Mesenchymal stem cell (in vitro differentiated cells and primary cell): ENCODE measurements at regions not wholly inside any gene's neighbourhood (a gene's known extent, or its start where the extent isn't known, plus 50 kb on each side); places are given as distances from the start of the nearest gene placed in this dataset.

Source experiments
- DNase-seq: peaks from one replicate; pipeline ENCODE4 v3.0.0-alpha.2; 2013
- H2AFZ ChIP-seq: one replicate; pipeline ENCODE4 v1.6.1; 2013; ENCODE audit warnings: low read depth, mild to moderate bottlenecking, control low read depth, inconsistent platforms, low read length, moderate library complexity
- H2AK5ac ChIP-seq: 2 replicates; pipeline ENCODE4 v1.6.1; 2013; ENCODE audit warnings: low read length, moderate library complexity, mild to moderate bottlenecking, inconsistent platforms; ENCODE audit not compliant: severe bottlenecking
- H2BK120ac ChIP-seq: one replicate; pipeline ENCODE4 v1.6.1; 2013; ENCODE audit warnings: low read depth, mild to moderate bottlenecking, inconsistent platforms, low read length, moderate library complexity
- H2BK12ac ChIP-seq, 2 experiments: one replicate each; pipeline ENCODE4 v1.6.1; 2013; ENCODE audit warnings: inconsistent platforms in 2 of 2, low read length in 2 of 2, mild to moderate bottlenecking in 2 of 2, moderate library complexity in 2 of 2, control low read depth in 1 of 2
- H2BK15ac ChIP-seq: one replicate; pipeline ENCODE4 v1.6.1; 2013; ENCODE audit warnings: mild to moderate bottlenecking, low read depth, inconsistent platforms; ENCODE audit not compliant: poor library complexity, severe bottlenecking
- H2BK5ac ChIP-seq: 2 replicates; pipeline ENCODE4 v1.6.1; 2013; ENCODE audit warnings: low read depth, mild to moderate bottlenecking, low read length, control low read depth, inconsistent platforms; ENCODE audit not compliant: poor library complexity, severe bottlenecking
- H3K14ac ChIP-seq, 2 experiments: one replicate each; pipeline ENCODE4 v1.6.1; 2013; ENCODE audit warnings: inconsistent platforms in 2 of 2, low read length in 2 of 2, control low read depth in 1 of 2, mild to moderate bottlenecking in 1 of 2, moderate library complexity in 1 of 2
- H3K18ac ChIP-seq, 2 experiments: one replicate each; pipeline ENCODE4 v1.6.1; 2013; ENCODE audit warnings: inconsistent platforms in 2 of 2, low read length in 2 of 2, control low read depth in 1 of 2, low read depth in 1 of 2, mild to moderate bottlenecking in 1 of 2
- H3K23ac ChIP-seq, 2 experiments: one replicate each; pipeline ENCODE4 v1.6.1; 2013; ENCODE audit warnings: inconsistent platforms in 2 of 2, low read length in 2 of 2, mild to moderate bottlenecking in 2 of 2, moderate library complexity in 2 of 2, control low read depth in 1 of 2
- H3K27ac ChIP-seq: 2 replicates; pipeline ENCODE4 v1.5.1; 2013; ENCODE audit warnings: mild to moderate bottlenecking, moderate library complexity, low read length, control low read depth, inconsistent platforms; ENCODE audit not compliant: poor library complexity, severe bottlenecking
- H3K27me3 ChIP-seq, 2 experiments: 2 replicates each; pipeline versions ENCODE4 v1.6.1 to v1.7.0; 2013; ENCODE audit warnings: low read length in 2 of 2, mild to moderate bottlenecking in 2 of 2, moderate library complexity in 2 of 2, control low read depth in 1 of 2, inconsistent platforms in 1 of 2; ENCODE audit not compliant: control insufficient read depth in 1 of 2, insufficient read depth in 1 of 2
- H3K36me3 ChIP-seq, 2 experiments: 2 replicates each; pipeline versions ENCODE4 v1.6.1 to v1.7.0; 2013; ENCODE audit warnings: low read length in 2 of 2, control low read depth in 1 of 2, inconsistent platforms in 1 of 2, low read depth in 1 of 2, mild to moderate bottlenecking in 1 of 2; ENCODE audit not compliant: insufficient read depth in 2 of 2, control insufficient read depth in 1 of 2
- H3K4ac ChIP-seq, 2 experiments: one replicate each; pipeline ENCODE4 v1.6.1; 2013; ENCODE audit warnings: inconsistent platforms in 2 of 2, low read length in 2 of 2, mild to moderate bottlenecking in 2 of 2, moderate library complexity in 2 of 2, control low read depth in 1 of 2, low read depth in 1 of 2
- H3K4me1 ChIP-seq: 2 replicates; pipeline ENCODE4 v1.6.1; 2013; ENCODE audit warnings: low read depth, low read length, control low read depth; ENCODE audit not compliant: control insufficient read depth, insufficient read depth
- H3K4me2 ChIP-seq: 2 replicates; pipeline ENCODE4 v1.6.1; 2013; ENCODE audit warnings: low read length, mild to moderate bottlenecking, inconsistent platforms; ENCODE audit not compliant: poor library complexity, severe bottlenecking
- H3K4me3 ChIP-seq, 2 experiments: 2 replicates each; pipeline versions ENCODE4 v1.5.1 to v1.7.0; 2013; ENCODE audit warnings: low read length in 2 of 2, mild to moderate bottlenecking in 2 of 2, control low read depth in 1 of 2, low read depth in 1 of 2; ENCODE audit not compliant: insufficient read depth in 1 of 2
- H3K79me1 ChIP-seq: replicated peaks from 2 replicates; pipeline ENCODE4 v1.6.1; 2013; ENCODE audit warnings: mild to moderate bottlenecking, control low read depth, low read length, inconsistent platforms; ENCODE audit not compliant: poor library complexity, severe bottlenecking
- H3K9ac ChIP-seq: 2 replicates; pipeline ENCODE4 v1.7.0; 2013; ENCODE audit warnings: mild to moderate bottlenecking, low read length, moderate library complexity
- H3K9me3 ChIP-seq: 2 replicates; pipeline ENCODE4 v1.7.0; 2013; ENCODE audit warnings: mild to moderate bottlenecking, low read length; ENCODE audit not compliant: control insufficient read depth
- H4K8ac ChIP-seq: one replicate; pipeline ENCODE4 v1.6.1; 2013; ENCODE audit warnings: inconsistent platforms, mild to moderate bottlenecking, low read length, moderate library complexity
- H4K91ac ChIP-seq: one replicate; pipeline ENCODE4 v1.6.1; 2013; ENCODE audit warnings: mild to moderate bottlenecking, low read length, inconsistent platforms
- WGBS: methylation state at CpG from one replicate; pipeline ENCODE4 v1.1.7; 2013; ENCODE audit warnings: mixed read lengths; 5-methylcytosine and 5-hydroxymethylcytosine counted together

- no peak overlapping the region for H2AFZ ChIP-seq
- H4K91ac ChIP-seq = no peak overlapping the region
Measured at GRCh38 chr11:37298173-37298572, 700.1 kb upstream of the RAG2 start.

DNA sequence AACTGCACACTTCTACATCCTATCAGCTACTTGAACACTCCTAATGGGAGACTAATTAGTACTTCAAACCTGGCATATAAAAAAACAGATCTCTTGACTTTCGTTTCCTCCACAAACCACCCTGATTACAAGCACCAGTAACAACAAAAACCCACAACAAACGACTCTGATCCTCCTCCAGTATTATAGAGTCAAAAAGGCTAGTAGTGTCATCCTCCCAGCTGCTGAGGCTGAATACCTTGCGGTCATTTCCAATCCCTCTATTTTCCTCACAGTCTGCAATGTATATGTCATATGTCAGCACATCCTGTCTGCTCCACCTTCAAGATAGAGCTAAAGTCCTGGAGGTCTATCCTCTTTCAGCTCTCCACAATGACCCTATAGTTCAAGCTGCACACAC lies 688.9 kb upstream of the RAG2 start:
- H3K9me3 ChIP-seq = peaks cover 4% of the 10 kb centered on the region
- no peaks in the 10 kb centered on the region for H3K27me3 ChIP-seq
- H3K4me1 ChIP-seq = no peaks in the 10 kb centered on the region
- H3K4ac ChIP-seq = no peak overlapping the region
- WGBS = 72% methylated on average over 3 of the region's 3 CpGs
- H3K23ac ChIP-seq = no peak overlapping the region
- H3K18ac ChIP-seq = no peak overlapping the region
- no peak overlapping the region for H2BK120ac ChIP-seq
- H3K4me3 ChIP-seq = no peak overlapping the region
- no peak overlapping the region for H3K9ac ChIP-seq
- H2AFZ ChIP-seq = no peak overlapping the region
- no peak overlapping the region for H2BK15ac ChIP-seq
- H4K8ac ChIP-seq = no peak overlapping the region
- DNase-seq = no peak
- H2AK5ac ChIP-seq = no peak overlapping the region
- no peak overlapping the region for H2BK5ac ChIP-seq
- H3K79me1 ChIP-seq = no peaks in the 10 kb centered on the region
- no peak overlapping the region for H3K14ac ChIP-seq
- no peaks in the 10 kb centered on the region for H3K36me3 ChIP-seq
- no peak overlapping the region for H2BK12ac ChIP-seq
- no peak overlapping the region for H3K4me2 ChIP-seq
- no peak overlapping the region for H3K27ac ChIP-seq
- no peak overlapping the region for H4K91ac ChIP-seq

More at GRCh38 chr11:37298173-37298572, 700.1 kb upstream of the RAG2 start:
- no CpG with 5 or more reads among the region's 2 CpGs for WGBS
- H3K4me1 ChIP-seq = no peaks in the 10 kb centered on the region
- H3K4me2 ChIP-seq = no peak overlapping the region
- no peaks in the 10 kb centered on the region for H3K27me3 ChIP-seq
- no peak overlapping the region for H2BK15ac ChIP-seq
- no peak overlapping the region for H2AK5ac ChIP-seq
- no peak overlapping the region for H3K9ac ChIP-seq
- H3K4ac ChIP-seq = no peak overlapping the region
- no peak overlapping the region for H3K27ac ChIP-seq
- no peak overlapping the region for H2BK5ac ChIP-seq
- no peak overlapping the region for H3K14ac ChIP-seq
- H3K18ac ChIP-seq = no peak overlapping the region
- H3K36me3 ChIP-seq = no peaks in the 10 kb centered on the region
- DNase-seq = peak; percentile 43
- H3K4me3 ChIP-seq = no peak overlapping the region
- no peak overlapping the region for H2BK12ac ChIP-seq
- H3K79me1 ChIP-seq = no peaks in the 10 kb centered on the region
- no peak overlapping the region for H4K8ac ChIP-seq
- H3K23ac ChIP-seq = no peak overlapping the region
- H2BK120ac ChIP-seq = no peak overlapping the region
- H3K9me3 ChIP-seq = peaks cover 25% of the 10 kb centered on the region

- Histone ChIP-seq H3K36me3 (no peaks in the 10 kb centered on the region), H3K27me3 (no peaks in the 10 kb centered on the region), H4K8ac (no peak overlapping the region), H2BK15ac (no peak overlapping the region), H3K4me1 (no peaks in the 10 kb centered on the region), H2BK12ac (no peak overlapping the region), H3K4me2 (no peak overlapping the region), H3K14ac (no peak overlapping the region), H4K91ac (no peak overlapping the region), H3K4me3 (no peak overlapping the region), H3K9me3 (no peaks in the 10 kb centered on the region), H2AFZ (no peak overlapping the region), H2AK5ac (no peak overlapping the region), H3K23ac (no peak overlapping the region), H2BK5ac (no peak overlapping the region), H3K79me1 (no peaks in the 10 kb centered on the region), H2BK120ac (no peak overlapping the region), H3K27ac (no peak overlapping the region), H3K4ac (no peak overlapping the region), H3K18ac (no peak overlapping the region), H3K9ac (no peak overlapping the region)
- no peak for DNase-seq
Measured at GRCh38 chr11:37282367-37282766, 684.3 kb upstream of the RAG2 start.

DNA sequence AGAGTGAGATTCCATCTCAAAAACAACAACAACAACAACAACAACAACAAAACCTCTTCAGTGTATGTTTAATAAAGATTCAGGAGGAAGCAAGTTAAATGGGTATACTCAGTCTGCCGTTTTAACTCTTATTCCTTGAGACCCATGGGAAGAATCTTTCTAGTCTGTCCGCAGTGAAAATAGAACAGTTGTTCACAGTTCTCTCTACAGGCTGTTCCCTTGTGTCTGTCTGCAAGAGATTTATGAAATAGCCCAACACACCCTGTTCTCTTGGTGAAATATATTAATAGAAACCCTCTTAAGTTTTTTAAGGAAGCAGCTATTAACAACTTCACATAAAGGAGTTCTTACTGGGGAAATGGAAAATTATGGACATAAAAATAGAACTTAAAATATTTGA lies 682.2 kb upstream of the RAG2 start:
- H3K27me3 ChIP-seq = no peaks in the 10 kb centered on the region
- no peak overlapping the region for H2BK15ac ChIP-seq
- H3K36me3 ChIP-seq = no peaks in the 10 kb centered on the region
- no peak overlapping the region for H3K27ac ChIP-seq
- no peak overlapping the region for H2AK5ac ChIP-seq
- no peak overlapping the region for H3K4me3 ChIP-seq
- H3K9me3 ChIP-seq = no peaks in the 10 kb centered on the region
- no peak overlapping the region for H2AFZ ChIP-seq
- H2BK120ac ChIP-seq = no peak overlapping the region
- no peak overlapping the region for H3K4ac ChIP-seq
- 64% methylated on average over 2 of the region's 2 CpGs for WGBS
- DNase-seq = no peak
- no peaks in the 10 kb centered on the region for H3K4me1 ChIP-seq
- H3K4me2 ChIP-seq = no peak overlapping the region
- no peak overlapping the region for H3K18ac ChIP-seq
- H3K79me1 ChIP-seq = no peaks in the 10 kb centered on the region
- no peak overlapping the region for H3K14ac ChIP-seq
- no peak overlapping the region for H3K9ac ChIP-seq
- no peak overlapping the region for H3K23ac ChIP-seq
- H2BK5ac ChIP-seq = no peak overlapping the region
- no peak overlapping the region for H2BK12ac ChIP-seq
- H4K8ac ChIP-seq = no peak overlapping the region
- H4K91ac ChIP-seq = no peak overlapping the region
